ENCODE measurements at regions not wholly inside any gene's neighbourhood (a gene's known extent, or its start where the extent isn't known, plus 50 kb on each side); places are given as distances from the start of the nearest gene placed in this dataset.
A peak's percentile ranks its signal among the peaks of the same experiment; 100 is the strongest.

DNA sequence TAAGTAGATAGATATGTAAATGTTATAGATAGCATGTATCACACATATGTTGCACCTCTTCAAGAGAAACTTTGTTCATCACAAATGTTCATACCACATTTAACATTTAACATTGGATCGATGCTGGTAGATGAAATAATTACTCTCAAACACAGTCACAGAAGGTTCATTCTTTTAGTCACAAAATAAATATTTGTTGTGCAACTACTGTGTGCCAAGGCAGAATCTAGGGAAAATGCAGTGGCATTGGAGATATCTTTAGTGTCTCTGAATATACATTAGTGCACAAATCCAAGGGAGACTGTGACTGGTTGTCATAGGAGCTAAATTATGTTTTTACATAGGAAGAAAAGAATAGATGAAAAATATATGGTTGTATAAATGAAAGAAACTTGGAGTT lies 535.7 kb downstream of the BRINP3 start:
- Histone ChIP-seq H3K27me3 (ENCODE audit: control insufficient read depth in 3 of 3, insufficient read depth in 3 of 3, low read length in 2 of 3) (no peaks in the 10 kb centered on the region), H3K9me3 (ENCODE audit: control insufficient read depth in 4 of 4, insufficient read depth in 3 of 4, low read length in 3 of 4) (no peaks in the 10 kb centered on the region), H3K27ac (ENCODE audit: low read depth in 1 of 2, low read length in 1 of 2) (no peak overlapping the region), H3K4me3 (no peak overlapping the region), H3K36me3 (ENCODE audit: control insufficient read depth in 4 of 4, insufficient read depth in 4 of 4, low read length in 4 of 4) (no peaks in the 10 kb centered on the region), H3K9ac (ENCODE audit: insufficient read depth in 1 of 2, low read length in 2 of 2) (no peak overlapping the region), H3K4me1 (ENCODE audit: control insufficient read depth in 5 of 5, insufficient read depth in 5 of 5, low read length in 5 of 5) (no peaks in the 10 kb centered on the region)
- ATAC-seq (ENCODE audit: insufficient read depth, low FRiP score) (no peak), DNase-seq (no peak)
- TF ChIP-seq, protein P1, sequence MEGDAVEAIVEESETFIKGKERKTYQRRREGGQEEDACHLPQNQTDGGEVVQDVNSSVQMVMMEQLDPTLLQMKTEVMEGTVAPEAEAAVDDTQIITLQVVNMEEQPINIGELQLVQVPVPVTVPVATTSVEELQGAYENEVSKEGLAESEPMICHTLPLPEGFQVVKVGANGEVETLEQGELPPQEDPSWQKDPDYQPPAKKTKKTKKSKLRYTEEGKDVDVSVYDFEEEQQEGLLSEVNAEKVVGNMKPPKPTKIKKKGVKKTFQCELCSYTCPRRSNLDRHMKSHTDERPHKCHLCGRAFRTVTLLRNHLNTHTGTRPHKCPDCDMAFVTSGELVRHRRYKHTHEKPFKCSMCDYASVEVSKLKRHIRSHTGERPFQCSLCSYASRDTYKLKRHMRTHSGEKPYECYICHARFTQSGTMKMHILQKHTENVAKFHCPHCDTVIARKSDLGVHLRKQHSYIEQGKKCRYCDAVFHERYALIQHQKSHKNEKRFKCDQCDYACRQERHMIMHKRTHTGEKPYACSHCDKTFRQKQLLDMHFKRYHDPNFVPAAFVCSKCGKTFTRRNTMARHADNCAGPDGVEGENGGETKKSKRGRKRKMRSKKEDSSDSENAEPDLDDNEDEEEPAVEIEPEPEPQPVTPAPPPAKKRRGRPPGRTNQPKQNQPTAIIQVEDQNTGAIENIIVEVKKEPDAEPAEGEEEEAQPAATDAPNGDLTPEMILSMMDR (IDR thresholded peaks at IDR 0.05; ENCODE audit: control extremely low read depth, extremely low read depth), result no peak
- 82 to 86% methylated on average over 1 of the region's 1 CpG for WGBS, 2 donors

DNA sequence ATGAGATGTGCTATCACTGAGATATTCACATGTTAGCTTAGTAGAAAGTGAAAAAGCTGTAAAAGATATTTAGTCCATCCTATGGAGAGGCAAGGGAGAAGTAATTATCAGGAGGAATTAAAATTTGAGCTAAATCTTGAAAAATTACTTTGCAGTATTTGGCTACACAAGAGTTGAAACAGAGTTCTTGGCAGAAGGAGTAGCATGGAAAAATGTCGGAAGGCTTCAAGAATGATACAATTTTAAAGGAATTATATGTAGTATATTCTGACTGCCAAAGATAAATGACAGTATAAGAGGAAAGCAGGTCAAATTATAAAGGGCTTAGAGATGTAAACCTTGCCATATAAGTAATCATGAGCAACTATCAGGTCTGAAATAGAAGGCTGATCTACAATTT lies 518.9 kb downstream of the BRINP3 start:
- H3K9me3 ChIP-seq (ENCODE audit: control insufficient read depth in 4 of 4, insufficient read depth in 3 of 4, low read length in 3 of 4), result no peaks in the 10 kb centered on the region
- H3K27ac ChIP-seq (ENCODE audit: low read depth in 1 of 2, low read length in 1 of 2), result no peak overlapping the region
- no peak overlapping the region for H3K9ac ChIP-seq (ENCODE audit: insufficient read depth in 1 of 2, low read length in 2 of 2)
- H3K4me1 ChIP-seq (ENCODE audit: control insufficient read depth in 5 of 5, insufficient read depth in 5 of 5, low read length in 5 of 5), result peaks cover 0 to 11% (median 0%) of the 10 kb centered on the region in 5 donors
- 77 to 86% methylated on average over 1 of the region's 1 CpG for WGBS, 2 donors
- no peak overlapping the region for H3K4me3 ChIP-seq
- H3K27me3 ChIP-seq (ENCODE audit: control insufficient read depth in 3 of 3, insufficient read depth in 3 of 3, low read length in 2 of 3), result no peaks in the 10 kb centered on the region
- no peak for DNase-seq
- ATAC-seq (ENCODE audit: insufficient read depth, low FRiP score), result no peak
- TF ChIP-seq, protein P1 (IDR thresholded peaks at IDR 0.05; ENCODE audit: control extremely low read depth, extremely low read depth), result no peak
- no peaks in the 10 kb centered on the region for H3K36me3 ChIP-seq (ENCODE audit: control insufficient read depth in 4 of 4, insufficient read depth in 4 of 4, low read length in 4 of 4)

DNA sequence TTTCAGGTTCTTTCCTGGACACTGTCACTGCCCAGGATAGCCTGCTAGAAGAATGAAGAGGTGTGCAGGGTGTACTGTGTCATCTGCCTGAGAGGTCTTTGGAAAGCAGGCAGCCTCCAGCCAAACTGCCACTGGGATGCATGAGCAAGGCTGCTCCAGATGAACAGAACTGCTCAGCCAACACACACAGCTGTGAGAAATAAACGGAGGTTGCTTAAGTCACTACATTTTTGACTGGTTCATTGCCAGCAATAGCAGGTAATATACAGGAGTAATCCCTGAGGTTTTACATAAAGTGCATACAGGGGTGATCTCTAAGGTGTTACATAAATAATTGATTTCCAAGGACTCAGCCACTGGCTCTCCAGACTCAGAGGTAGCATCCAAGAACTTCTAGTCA lies 516.9 kb downstream of the BRINP3 start:
- peak in 2 of 3 donors; percentile 43 to 59 for DNase-seq
- WGBS, 2 donors, result 53 to 76% methylated on average over 1 of the region's 1 CpG
- no peaks in the 10 kb centered on the region for H3K27me3 ChIP-seq (ENCODE audit: control insufficient read depth in 3 of 3, insufficient read depth in 3 of 3, low read length in 2 of 3)
- H3K9me3 ChIP-seq (ENCODE audit: control insufficient read depth in 4 of 4, insufficient read depth in 3 of 4, low read length in 3 of 4), result no peaks in the 10 kb centered on the region
- peaks cover 0 to 11% (median 0%) of the 10 kb centered on the region in 5 donors for H3K4me1 ChIP-seq (ENCODE audit: control insufficient read depth in 5 of 5, insufficient read depth in 5 of 5, low read length in 5 of 5)
- H3K36me3 ChIP-seq (ENCODE audit: control insufficient read depth in 4 of 4, insufficient read depth in 4 of 4, low read length in 4 of 4), result no peaks in the 10 kb centered on the region
- no peak overlapping the region for H3K9ac ChIP-seq (ENCODE audit: insufficient read depth in 1 of 2, low read length in 2 of 2)
- TF ChIP-seq, protein P1 (IDR thresholded peaks at IDR 0.05; ENCODE audit: control extremely low read depth, extremely low read depth), result no peak
- no peak overlapping the region for H3K4me3 ChIP-seq
- no peak for ATAC-seq (ENCODE audit: insufficient read depth, low FRiP score)
- H3K27ac ChIP-seq (ENCODE audit: low read depth in 1 of 2, low read length in 1 of 2), result no peak overlapping the region

GRCh38 chr1:189962181-189962580 lies 515.5 kb downstream of the BRINP3 start:
- DNase-seq, result peak in 2 of 3 donors; percentile 35 to 68
- no peak overlapping the region for H3K9ac ChIP-seq (ENCODE audit: insufficient read depth in 1 of 2, low read length in 2 of 2)
- no peak overlapping the region for H3K4me3 ChIP-seq
- no peak overlapping the region for H3K27ac ChIP-seq (ENCODE audit: low read depth in 1 of 2, low read length in 1 of 2)
- TF ChIP-seq, protein P1 (IDR thresholded peaks at IDR 0.05; ENCODE audit: control extremely low read depth, extremely low read depth), result no peak
- ATAC-seq (ENCODE audit: insufficient read depth, low FRiP score), result peak; percentile 58
- no peaks in the 10 kb centered on the region for H3K36me3 ChIP-seq (ENCODE audit: control insufficient read depth in 4 of 4, insufficient read depth in 4 of 4, low read length in 4 of 4)
- no peaks in the 10 kb centered on the region for H3K9me3 ChIP-seq (ENCODE audit: control insufficient read depth in 4 of 4, insufficient read depth in 3 of 4, low read length in 3 of 4)
- H3K27me3 ChIP-seq (ENCODE audit: control insufficient read depth in 3 of 3, insufficient read depth in 3 of 3, low read length in 2 of 3), result no peaks in the 10 kb centered on the region
- peaks cover 0 to 11% (median 0%) of the 10 kb centered on the region in 5 donors for H3K4me1 ChIP-seq (ENCODE audit: control insufficient read depth in 5 of 5, insufficient read depth in 5 of 5, low read length in 5 of 5)
